Epithelial cell of proximal tubule (primary cell): ENCODE measurements at regions not wholly inside any gene's neighbourhood (a gene's known extent, or its start where the extent isn't known, plus 50 kb on each side); places are given as distances from the start of the nearest gene placed in this dataset.

Source experiments
- DNase-seq: peaks from one replicate; pipeline ENCODE4 v3.0.0-alpha.2; 2011; ENCODE audit warnings: low read depth
- H3K4me3 ChIP-seq: 2 replicates; pipeline ENCODE4 v1.5.1; 2011; ENCODE audit warnings: low read depth, mild to moderate bottlenecking, low read length
- TF ChIP-seq, protein P1 (sequence below): conservative IDR thresholded peaks from 2 replicates; pipeline ENCODE4 v1.5.1; 2012; ENCODE audit warnings: low read depth, mild to moderate bottlenecking, low read length

DNA sequence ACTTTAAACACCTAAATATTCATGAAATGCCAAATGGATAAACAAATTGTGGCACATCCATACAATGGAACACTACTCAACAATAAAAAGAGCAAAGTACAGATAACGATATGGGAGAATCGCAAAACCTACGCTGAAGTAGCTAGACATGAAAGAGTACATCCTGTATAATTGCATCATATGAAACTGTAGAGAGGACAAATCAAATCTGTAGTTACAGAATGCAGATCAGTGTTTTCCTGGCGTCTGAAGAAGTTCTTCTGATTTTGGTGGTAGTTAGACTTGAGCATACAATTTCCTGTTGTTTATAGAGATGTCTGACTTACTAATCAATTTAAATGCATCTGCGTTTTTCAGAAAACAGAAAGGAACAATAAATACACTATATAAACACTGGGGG lies 394.4 kb downstream of the SOCS6 start:
- no peak overlapping the region for H3K4me3 ChIP-seq
- no peak for DNase-seq
- TF ChIP-seq, protein P1, sequence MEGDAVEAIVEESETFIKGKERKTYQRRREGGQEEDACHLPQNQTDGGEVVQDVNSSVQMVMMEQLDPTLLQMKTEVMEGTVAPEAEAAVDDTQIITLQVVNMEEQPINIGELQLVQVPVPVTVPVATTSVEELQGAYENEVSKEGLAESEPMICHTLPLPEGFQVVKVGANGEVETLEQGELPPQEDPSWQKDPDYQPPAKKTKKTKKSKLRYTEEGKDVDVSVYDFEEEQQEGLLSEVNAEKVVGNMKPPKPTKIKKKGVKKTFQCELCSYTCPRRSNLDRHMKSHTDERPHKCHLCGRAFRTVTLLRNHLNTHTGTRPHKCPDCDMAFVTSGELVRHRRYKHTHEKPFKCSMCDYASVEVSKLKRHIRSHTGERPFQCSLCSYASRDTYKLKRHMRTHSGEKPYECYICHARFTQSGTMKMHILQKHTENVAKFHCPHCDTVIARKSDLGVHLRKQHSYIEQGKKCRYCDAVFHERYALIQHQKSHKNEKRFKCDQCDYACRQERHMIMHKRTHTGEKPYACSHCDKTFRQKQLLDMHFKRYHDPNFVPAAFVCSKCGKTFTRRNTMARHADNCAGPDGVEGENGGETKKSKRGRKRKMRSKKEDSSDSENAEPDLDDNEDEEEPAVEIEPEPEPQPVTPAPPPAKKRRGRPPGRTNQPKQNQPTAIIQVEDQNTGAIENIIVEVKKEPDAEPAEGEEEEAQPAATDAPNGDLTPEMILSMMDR, result no peak

DNA sequence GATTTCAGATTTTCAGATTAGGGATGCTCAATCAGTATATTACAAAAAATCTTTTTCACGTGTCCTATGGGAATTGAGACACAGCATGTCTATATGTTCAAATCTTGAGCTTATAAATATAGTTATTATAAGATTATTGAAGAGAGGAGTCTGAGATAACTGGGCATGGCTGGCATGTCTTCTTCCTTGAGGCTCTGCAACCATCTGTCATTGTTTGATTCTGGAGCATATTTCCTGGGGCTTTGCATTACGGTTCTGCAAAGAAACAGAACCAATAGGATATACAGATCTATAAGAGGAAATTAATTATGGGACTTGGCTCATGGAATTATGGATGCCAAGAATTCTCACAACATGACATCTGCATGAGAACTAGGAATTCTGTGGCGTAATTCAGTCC lies 386.1 kb downstream of the SOCS6 start:
- TF ChIP-seq, protein P1, result no peak
- H3K4me3 ChIP-seq, result no peak overlapping the region
- no peak for DNase-seq

DNA sequence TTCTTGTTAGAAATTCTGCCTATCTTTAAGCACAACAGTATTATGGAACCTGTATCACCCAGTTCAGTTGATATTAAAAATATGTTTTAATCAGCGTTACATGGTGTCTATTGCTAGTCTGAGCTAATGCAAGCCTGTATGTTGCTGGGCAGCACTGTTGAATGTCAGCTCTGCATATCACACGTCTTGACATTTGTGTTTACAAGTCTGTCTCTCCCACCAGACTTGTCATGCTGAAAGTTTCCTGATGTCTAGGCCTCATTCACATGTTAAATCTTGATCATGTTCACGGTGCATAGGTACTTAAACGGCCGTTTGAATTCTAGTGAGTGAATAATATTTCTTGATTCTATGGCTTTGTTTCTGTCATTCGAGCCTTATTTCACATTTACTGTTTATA lies 385.0 kb downstream of the SOCS6 start:
- DNase-seq, result no peak
- H3K4me3 ChIP-seq, result no peak overlapping the region
- TF ChIP-seq, protein P1, result no peak

DNA sequence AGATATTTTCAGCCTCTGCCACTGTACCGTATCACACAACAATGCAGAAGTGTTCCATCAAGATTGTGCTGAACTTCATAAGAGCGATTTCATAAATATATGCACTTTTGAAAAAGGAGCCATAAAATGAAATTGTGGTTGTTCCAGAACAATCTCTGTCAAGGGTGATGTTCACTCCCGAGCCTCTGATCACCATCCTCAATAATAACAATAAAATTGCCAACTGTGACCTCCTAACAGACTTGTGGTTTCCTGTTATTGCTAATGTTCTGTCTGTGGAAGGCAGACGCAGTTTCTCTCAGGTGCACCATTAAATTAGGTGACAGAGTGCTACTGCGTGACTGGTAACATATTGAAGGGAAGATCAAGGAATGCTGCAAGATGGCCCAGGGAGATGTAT lies 383.7 kb downstream of the SOCS6 start:
- TF ChIP-seq, protein P1, result no peak

DNA sequence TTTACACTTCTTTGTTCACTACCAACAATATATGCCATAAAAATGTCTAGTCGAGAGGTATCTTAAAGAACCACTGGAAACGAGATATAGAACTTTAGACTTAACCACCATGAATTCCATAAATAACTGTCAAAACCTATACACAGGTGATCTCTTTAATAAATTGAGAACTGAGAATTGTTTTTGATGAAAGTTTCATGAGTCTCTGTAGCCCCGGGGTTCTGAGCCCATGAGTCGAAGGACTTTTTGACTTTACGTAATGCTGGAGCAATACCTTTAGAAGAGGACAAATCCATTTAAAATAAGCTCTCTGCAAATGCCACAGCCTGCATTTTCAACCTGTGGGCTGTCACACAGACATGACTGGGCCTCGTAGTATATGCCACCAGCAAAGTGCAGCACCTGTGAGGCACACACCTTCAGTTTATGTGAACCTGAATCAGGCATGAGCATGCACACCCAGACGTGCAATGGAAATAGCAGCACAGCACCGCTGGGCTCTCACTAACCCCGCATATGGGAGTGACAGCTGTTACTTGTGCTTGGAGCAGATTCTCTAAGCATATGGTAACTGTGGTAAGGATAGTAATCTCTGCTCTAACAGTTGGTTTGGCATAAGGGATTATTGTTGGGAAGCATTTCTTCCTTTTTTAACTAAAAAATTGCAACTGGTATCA lies 383.2 kb downstream of the SOCS6 start:
- DNase-seq, result no peak
- H3K4me3 ChIP-seq, result no peak overlapping the region
- TF ChIP-seq, protein P1, result no peak

More for the DNA sequence above, 383.7 kb downstream of the SOCS6 start:
- no peak for DNase-seq
- no peak overlapping the region for H3K4me3 ChIP-seq

DNA sequence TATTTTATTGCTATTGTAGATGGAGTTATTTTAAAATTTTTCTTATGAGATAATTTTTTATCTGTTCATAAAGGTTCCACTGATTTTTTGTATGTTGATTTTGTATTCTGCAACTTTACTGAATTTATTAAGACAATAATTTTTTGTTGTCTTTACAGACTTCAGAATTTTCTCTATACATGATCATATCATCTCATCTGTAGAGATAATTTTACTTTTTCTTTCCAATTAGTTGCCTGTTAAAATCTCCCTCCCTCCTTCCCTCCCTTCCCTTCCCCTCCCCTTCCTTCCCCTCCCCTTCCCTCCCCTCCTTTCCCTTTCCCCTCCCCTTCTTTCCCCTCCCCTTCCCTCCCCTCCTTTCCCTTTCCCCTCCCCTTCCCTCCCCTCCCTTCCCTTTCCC lies 378.1 kb downstream of the SOCS6 start:
- no peak overlapping the region for H3K4me3 ChIP-seq
- TF ChIP-seq, protein P1, result no peak

DNA sequence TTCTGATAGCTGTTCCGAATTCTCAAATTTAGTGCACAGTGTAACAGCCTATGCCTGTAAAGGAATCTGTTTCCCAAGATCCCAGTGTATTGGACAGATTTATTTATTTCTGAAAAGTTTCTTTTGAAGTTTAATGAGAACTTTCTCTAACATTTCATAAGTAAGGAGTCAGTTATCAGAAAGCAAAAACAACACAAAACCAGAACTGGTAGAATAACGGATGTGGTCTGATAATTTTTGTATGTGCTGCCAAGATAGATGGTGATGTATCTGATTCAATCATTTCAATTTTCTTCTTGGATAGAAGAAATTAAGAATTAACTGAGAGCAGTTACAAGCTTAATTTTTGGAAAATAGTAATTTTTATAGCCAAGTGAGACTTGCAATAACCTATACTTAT lies 374.3 kb downstream of the SOCS6 start:
- TF ChIP-seq, protein P1, result no peak
- no peak for DNase-seq
- no peak overlapping the region for H3K4me3 ChIP-seq

More for the DNA sequence above, 378.1 kb downstream of the SOCS6 start:
- no peak for DNase-seq
